Activated CD4-positive, alpha-beta T cell treated with anti-CD3 and anti-CD28 coated beads, Interleukin-10, Interleukin-2, amounts not matched to agents 100 ng/mL and 50 ng/mL, durations not matched to agents 16 hours and 8 hours (primary cell): ENCODE measurements at regions not wholly inside any gene's neighbourhood (a gene's known extent, or its start where the extent isn't known, plus 50 kb on each side); places are given as distances from the start of the nearest gene placed in this dataset.

Experiments used
- DNase-seq: peaks from one replicate; pipeline ENCODE4 v3.0.0-alpha.2; 2020

DNA sequence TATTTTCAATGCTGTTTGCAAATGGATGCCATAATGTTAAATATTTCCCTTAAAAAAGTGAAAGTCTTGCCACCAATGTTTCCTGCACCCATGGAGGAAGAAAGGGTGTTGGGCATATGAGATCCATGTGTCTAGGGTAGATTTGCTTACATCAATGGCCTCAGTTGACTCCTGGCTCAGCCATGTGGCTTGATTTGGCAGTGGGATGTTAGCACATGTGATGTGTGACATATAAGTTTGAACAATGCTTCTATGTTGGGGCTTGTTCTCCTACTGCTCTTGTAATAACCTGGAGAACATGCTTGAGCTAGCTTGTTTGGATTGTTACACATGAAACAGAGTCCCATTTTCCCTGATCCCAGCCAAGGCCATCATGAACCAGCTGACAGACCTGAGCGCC is 187.6 kb downstream of the SCP2D1 start:
- DNase-seq = no peak

DNA sequence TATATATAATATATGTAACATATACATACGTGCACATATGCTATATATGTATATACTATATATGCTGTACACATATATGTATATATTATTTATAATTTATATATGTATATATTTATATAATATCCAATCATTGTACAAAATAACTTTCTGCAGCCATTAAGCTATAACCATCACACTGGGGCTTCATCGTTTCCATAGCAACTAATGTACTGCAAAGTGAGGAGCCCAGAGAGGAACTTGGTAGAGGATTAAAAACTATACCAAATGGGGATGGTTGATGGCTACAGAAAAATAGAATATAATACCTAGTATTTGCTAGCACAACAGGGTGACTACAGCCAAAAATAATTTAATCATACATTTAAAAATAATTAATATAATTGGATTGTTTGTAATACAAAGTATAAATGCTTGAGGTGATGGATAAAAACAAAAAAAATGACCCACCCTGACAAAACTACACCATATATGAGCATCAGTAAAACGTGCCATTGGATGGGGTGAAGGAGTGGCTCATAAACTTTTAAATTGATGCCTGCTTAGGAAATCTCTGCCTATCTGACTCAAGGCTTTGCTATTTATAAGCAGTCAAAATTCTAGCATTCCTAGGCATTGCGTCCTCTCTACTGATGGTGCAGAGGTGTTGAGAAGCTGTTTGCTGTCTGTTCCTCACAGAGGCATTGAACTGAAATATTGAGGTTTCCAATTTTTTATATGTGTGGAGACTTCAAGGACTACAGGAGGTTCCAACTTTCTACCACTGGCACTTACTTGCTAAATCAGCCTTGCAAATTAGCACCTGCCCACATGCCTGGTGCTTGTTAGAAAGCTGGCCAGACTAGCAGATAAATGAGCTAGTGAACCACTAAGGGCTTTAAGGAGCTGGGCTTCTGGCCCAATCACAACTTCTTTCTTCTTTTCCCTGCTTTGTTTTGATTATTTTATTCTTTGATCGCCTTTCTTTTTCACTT is 190.1 kb downstream of the SCP2D1 start:
- DNase-seq = no peak

GRCh38 chr20:19004975-19005374 is 191.4 kb downstream of the SCP2D1 start:
- DNase-seq = no peak

- no peak for DNase-seq
Observed at GRCh38 chr20:19008497-19008896, 194.9 kb downstream of the SCP2D1 start.

DNA sequence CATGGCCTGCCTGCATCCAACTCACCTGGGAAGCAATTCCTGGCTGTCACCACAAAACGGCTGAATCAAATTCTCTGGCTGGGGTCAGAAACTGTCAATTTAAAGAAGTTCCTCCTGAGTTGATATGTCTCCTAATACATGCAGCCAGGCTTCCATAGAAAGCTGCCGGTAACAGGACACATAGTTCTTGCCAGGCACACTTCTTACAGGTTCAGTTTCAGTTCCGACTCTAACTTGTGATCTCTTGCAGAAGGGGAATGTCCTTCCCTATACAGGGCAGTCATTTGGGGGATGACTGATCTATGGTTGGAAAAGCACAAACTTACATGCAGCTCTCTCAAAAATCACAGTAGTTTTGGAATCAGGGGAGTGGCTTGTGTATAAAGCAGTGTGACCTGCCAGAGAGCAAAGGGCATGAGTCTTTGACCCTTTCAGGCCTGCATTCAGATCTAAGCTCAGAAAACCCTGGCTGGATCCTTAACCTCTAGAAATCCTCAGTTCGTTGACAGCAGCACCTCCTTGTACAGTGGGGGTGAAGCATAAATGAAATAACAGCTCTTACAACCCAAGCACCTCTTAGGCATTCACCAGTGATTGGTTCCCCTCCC is 195.6 kb downstream of the SCP2D1 start:
- DNase-seq = no peak

DNA sequence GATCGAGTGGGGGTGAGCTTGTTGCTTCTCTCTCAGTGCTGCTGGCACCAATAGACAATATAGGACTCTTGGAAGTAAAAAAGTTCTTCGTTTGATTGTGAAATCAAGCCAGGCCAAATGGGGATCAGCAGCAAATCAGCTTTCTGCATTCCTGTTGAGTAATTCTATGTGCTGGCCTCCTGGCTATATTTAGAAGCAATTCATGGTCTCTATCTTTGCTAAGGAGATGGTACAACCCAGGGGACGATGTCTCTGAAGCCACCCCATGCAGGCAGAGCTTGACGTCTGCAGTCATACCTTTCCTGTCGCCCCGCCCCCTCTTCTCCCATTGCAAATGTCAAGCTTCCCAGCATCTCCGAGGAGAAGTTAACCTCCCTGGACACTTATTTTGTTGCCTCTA is 199.1 kb downstream of the SCP2D1 start:
- no peak for DNase-seq

- no peak for DNase-seq
Observed at GRCh38 chr20:19013907-19014306, 198.5 kb upstream of the SLC24A3 start.

- DNase-seq = no peak
Observed at GRCh38 chr20:19015351-19016139, 196.9 kb upstream of the SLC24A3 start.

GRCh38 chr20:19016140-19016497 is 196.3 kb upstream of the SLC24A3 start:
- DNase-seq = no peak

GRCh38 chr20:19017104-19017690 is 195.2 kb upstream of the SLC24A3 start:
- no peak for DNase-seq

GRCh38 chr20:19018881-19019280 is 193.6 kb upstream of the SLC24A3 start:
- DNase-seq = no peak

DNA sequence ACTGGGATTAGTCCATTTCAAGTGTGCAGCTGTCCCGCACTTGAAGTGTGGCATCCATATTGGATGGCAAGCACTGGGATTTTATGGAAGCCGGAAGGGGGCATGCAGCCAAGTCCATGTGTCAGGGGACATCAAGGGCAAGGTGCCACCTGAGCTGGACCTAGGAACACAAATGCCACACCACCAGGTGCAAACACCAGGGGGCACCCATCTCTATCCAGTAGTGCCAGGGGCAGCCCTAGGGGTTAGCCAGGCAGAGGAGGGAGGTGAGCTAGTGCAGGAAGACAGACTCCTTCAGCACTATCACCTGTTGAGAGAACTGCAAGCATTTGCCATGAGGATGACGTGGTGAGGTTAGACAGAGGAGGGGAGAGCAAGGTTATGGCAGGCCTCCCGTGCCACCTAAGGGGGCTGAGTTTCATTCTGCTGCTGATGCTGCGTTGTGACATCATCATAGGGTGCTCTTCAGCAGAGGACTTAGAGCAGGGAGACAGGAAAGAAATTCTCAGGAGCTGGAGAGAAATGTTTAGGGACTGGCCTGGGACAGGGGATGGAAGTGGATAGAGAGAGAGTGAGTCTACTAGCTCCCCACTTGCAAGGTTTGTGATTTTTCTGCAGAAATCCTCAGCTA is 192.6 kb upstream of the SLC24A3 start:
- DNase-seq = no peak

GRCh38 chr20:19021406-19022117 is 190.9 kb upstream of the SLC24A3 start:
- DNase-seq = no peak

GRCh38 chr20:19022118-19022575 is 190.3 kb upstream of the SLC24A3 start:
- no peak for DNase-seq

GRCh38 chr20:19022791-19023448 is 189.5 kb upstream of the SLC24A3 start:
- no peak for DNase-seq

DNA sequence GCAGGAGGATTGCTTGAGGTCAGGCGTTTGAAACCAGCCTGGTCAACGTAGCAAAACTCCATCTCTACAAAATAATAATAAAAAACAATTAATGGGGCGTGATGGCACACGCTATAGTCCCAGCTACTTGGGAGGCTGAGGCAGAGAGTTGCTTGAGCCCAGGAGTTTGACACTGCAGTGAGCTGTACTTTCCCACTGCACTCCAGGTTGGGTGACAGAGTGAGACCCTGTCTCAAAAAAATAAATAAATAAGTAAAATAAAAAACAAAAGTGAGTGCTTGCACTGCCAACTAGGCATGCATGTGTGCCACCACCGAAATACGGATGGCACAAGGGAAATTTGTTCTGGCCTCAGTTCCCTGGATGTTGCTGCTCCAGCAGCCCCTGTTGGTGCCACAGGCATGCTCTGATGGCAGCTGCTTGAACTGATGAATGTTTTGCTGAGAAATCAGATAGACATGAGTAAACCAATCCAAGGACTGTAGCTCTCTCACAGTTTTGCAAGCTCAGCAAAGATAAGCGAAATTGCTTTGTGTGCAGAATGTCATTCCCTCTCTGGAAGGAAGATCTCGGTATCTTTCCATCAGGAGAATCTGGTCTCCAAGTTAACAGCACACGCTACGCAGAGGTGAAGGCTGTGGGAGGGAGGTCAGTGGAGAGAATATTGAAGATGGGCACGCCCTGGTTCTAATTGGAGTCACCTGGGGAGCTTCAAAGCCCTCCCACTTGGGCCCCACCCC is 188.0 kb upstream of the SLC24A3 start:
- DNase-seq = no peak

- no peak for DNase-seq
Observed at GRCh38 chr20:19025430-19026120, 186.9 kb upstream of the SLC24A3 start.

DNA sequence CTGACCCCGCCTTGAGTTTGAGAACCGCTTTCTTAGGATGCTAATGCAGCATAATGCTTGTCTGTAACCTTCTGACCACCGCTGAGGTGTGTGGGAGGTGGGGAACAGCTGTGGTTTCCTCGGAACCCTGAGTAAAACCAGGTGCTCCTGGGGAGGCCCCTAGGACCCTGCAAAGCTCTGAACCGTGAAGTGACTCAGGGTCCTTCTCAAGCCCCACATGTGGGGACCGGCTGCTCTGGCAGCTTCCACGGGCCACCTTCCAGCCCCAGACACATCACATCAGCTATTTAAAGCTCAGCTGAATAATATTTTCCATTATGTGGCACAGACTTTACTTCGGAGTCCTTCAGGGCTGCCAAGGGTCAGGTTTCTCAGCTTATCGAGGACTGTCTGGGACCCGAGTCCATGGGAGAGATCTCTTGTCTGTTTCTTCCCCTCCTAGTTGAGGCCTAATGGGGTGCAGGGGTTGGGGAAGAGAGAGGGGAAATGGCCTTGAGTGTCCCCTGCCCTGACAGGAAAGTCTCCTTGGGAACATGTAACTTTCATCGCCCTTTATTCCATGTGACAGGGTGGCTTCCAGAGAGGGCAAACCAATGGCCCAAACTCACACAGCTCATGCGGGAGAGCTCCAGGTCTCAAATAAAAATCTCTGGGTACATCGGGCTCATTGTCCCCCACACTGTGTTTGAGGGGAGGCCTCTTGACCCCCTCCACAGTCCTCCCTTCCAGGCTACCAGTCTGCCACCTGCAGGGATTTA is 186.1 kb upstream of the SLC24A3 start:
- no peak for DNase-seq
